GM19463 (cell line): ENCODE measurements at regions not wholly inside any gene's neighbourhood (a gene's known extent, or its start where the extent isn't known, plus 50 kb on each side); places are given as distances from the start of the nearest gene placed in this dataset.

ENCODE experiments used
- ATAC-seq: cut with Tn5 transposase; IDR thresholded peaks from one replicate; pipeline ENCODE4 v1.9.1; 2021; ENCODE audit warnings: mild to moderate bottlenecking, moderate library complexity; ENCODE audit not compliant: unreplicated experiment

- no peak for ATAC-seq
These were observed 132.7 kb downstream of the RDH14 start for GRCh38 chr2:18427762-18428161.

- ATAC-seq: no peak
These were observed 134.3 kb downstream of the RDH14 start for GRCh38 chr2:18426174-18426573.

GRCh38 chr2:18425210-18425703 lies 135.2 kb downstream of the RDH14 start:
- no peak for ATAC-seq

GRCh38 chr2:18423636-18424035 lies 136.8 kb downstream of the RDH14 start:
- no peak for ATAC-seq

GRCh38 chr2:18422432-18423165 lies 137.9 kb downstream of the RDH14 start:
- ATAC-seq: no peak

- no peak for ATAC-seq
These were observed 146.6 kb downstream of the RDH14 start for GRCh38 chr2:18413676-18414396.

- no peak for ATAC-seq
These were observed 147.3 kb downstream of the RDH14 start for GRCh38 chr2:18412980-18413675.

- no peak for ATAC-seq
These were observed 148.8 kb downstream of the RDH14 start for GRCh38 chr2:18411626-18412025.

- ATAC-seq: no peak
These were observed 149.9 kb downstream of the RDH14 start for GRCh38 chr2:18410543-18410942.

- ATAC-seq: no peak
These were observed 151.8 kb downstream of the RDH14 start for GRCh38 chr2:18408638-18409037.

- no peak for ATAC-seq
These were observed 154.2 kb downstream of the RDH14 start for GRCh38 chr2:18406219-18406618.

GRCh38 chr2:18404708-18405107 lies 155.7 kb downstream of the RDH14 start:
- no peak for ATAC-seq

- no peak for ATAC-seq
These were observed 156.4 kb downstream of the RDH14 start for GRCh38 chr2:18403921-18404522.

- ATAC-seq: no peak
These were observed 157.6 kb downstream of the RDH14 start for GRCh38 chr2:18402831-18403230.

- ATAC-seq: no peak
These were observed 159.0 kb downstream of the RDH14 start for GRCh38 chr2:18401471-18401870.

GRCh38 chr2:18399601-18400000 lies 160.9 kb downstream of the RDH14 start:
- no peak for ATAC-seq

GRCh38 chr2:18398833-18399232 lies 161.6 kb downstream of the RDH14 start:
- ATAC-seq: no peak

GRCh38 chr2:18396329-18397010 lies 164.0 kb downstream of the RDH14 start:
- ATAC-seq: no peak

- ATAC-seq: no peak
These were observed 164.9 kb downstream of the RDH14 start for GRCh38 chr2:18395555-18395954.

- peak; percentile 87 for ATAC-seq
These were observed 172.8 kb downstream of the RDH14 start for GRCh38 chr2:18387441-18388206.
